Endodermal cell (in vitro differentiated cells): ENCODE measurements at regions not wholly inside any gene's neighbourhood (a gene's known extent, or its start where the extent isn't known, plus 50 kb on each side); places are given as distances from the start of the nearest gene placed in this dataset.

Experiments
- DNase-seq: peaks from one replicate; pipeline ENCODE4 v3.0.0-alpha.2; 2017
- H3K27ac ChIP-seq: 2 replicates; pipeline ENCODE4 v1.5.1; 2013; ENCODE audit warnings: mild to moderate bottlenecking, low read depth, low read length, moderate library complexity
- H3K27me3 ChIP-seq: 2 replicates; pipeline ENCODE4 v1.6.1; 2013; ENCODE audit warnings: mild to moderate bottlenecking, low read length, moderate library complexity; ENCODE audit not compliant: insufficient read depth, control insufficient read depth, poor library complexity, severe bottlenecking
- H3K36me3 ChIP-seq: 2 replicates; pipeline ENCODE4 v1.7.0; 2013; ENCODE audit warnings: mild to moderate bottlenecking, low read length, moderate library complexity; ENCODE audit not compliant: control insufficient read depth, insufficient read depth
- H3K4me1 ChIP-seq: one replicate; pipeline ENCODE4 v1.7.0; 2013; ENCODE audit warnings: low read length; ENCODE audit not compliant: control insufficient read depth, insufficient read depth
- H3K4me3 ChIP-seq: 2 replicates; pipeline ENCODE4 v1.5.1; 2013; ENCODE audit warnings: mild to moderate bottlenecking, low read length, moderate library complexity
- H3K9ac ChIP-seq: 2 replicates; pipeline ENCODE4 v1.6.1; 2013; ENCODE audit warnings: mild to moderate bottlenecking, low read length, moderate library complexity; ENCODE audit not compliant: poor library complexity, severe bottlenecking; ENCODE audit errors: extremely low read depth
- H3K9me3 ChIP-seq: 2 replicates; pipeline ENCODE4 v1.6.1; 2013; ENCODE audit warnings: mild to moderate bottlenecking, low read length, moderate library complexity; ENCODE audit not compliant: control insufficient read depth
- H3K27ac Mint-ChIP-seq: 2 replicates; pipeline ENCODE4 v1.8.0; 2020; ENCODE audit warnings: mixed read lengths
- H3K27me3 Mint-ChIP-seq: 2 replicates; pipeline ENCODE4 v1.8.0; 2021; ENCODE audit warnings: mild to moderate bottlenecking, mixed read lengths; ENCODE audit not compliant: insufficient read depth
- H3K36me3 Mint-ChIP-seq: 2 replicates; pipeline ENCODE4 v1.8.0; 2020; ENCODE audit warnings: low read depth, mixed read lengths
- H3K4me1 Mint-ChIP-seq: 2 replicates; pipeline ENCODE4 v1.8.0; 2020; ENCODE audit warnings: mixed read lengths
- H3K4me3 Mint-ChIP-seq: 2 replicates; pipeline ENCODE4 v1.8.0; 2020; ENCODE audit warnings: mild to moderate bottlenecking, moderate library complexity, mixed read lengths
- H3K9me3 Mint-ChIP-seq: 2 replicates; pipeline ENCODE4 v1.8.0; 2020; ENCODE audit warnings: mild to moderate bottlenecking, mixed read lengths
- CTCF ChIP-seq: fragments of 200-600 bp; sonication (generic); conservative IDR thresholded peaks from 2 replicates; pipeline ENCODE4 v1.5.0; 2021; ENCODE audit warnings: antibody characterized with exemption, mild to moderate bottlenecking
- WGBS, 2 experiments: methylation state at CpG; one replicate each; pipeline versions ENCODE4 v1.1.5 to v1.1.7; 2013; ENCODE audit warnings: missing lambda C conversion rate in 2 of 2, mixed read lengths in 1 of 2; ENCODE audit not compliant: insufficient coverage in 1 of 2, insufficient read length in 1 of 2; 5-methylcytosine and 5-hydroxymethylcytosine counted together

- no peak for TF ChIP-seq CTCF
- no peak overlapping the region for H3K4me3 Mint-ChIP-seq
- H3K36me3 Mint-ChIP-seq, result no peaks in the 10 kb centered on the region
- no peaks in the 10 kb centered on the region for H3K4me1 ChIP-seq
- no peaks in the 10 kb centered on the region for H3K27me3 Mint-ChIP-seq
- H3K27me3 ChIP-seq, result no peaks in the 10 kb centered on the region
- H3K9ac ChIP-seq, result no peak overlapping the region
- no peak overlapping the region for H3K27ac Mint-ChIP-seq
- H3K9me3 ChIP-seq, result peaks cover 37% of the 10 kb centered on the region
- H3K4me3 ChIP-seq, result no peak overlapping the region
- H3K4me1 Mint-ChIP-seq, result no peaks in the 10 kb centered on the region
- H3K36me3 ChIP-seq, result no peaks in the 10 kb centered on the region
- H3K9me3 Mint-ChIP-seq, result no peaks in the 10 kb centered on the region
- no peak for DNase-seq
- no peak overlapping the region for H3K27ac ChIP-seq
Observed at GRCh38 chr17:52505601-52506000, 347.1 kb upstream of the CA10 start.

- Mint-ChIP-seq H3K36me3 (no peaks in the 10 kb centered on the region), H3K4me3 (no peak overlapping the region), H3K27ac (no peak overlapping the region), H3K4me1 (peaks cover under 1% of the 10 kb centered on the region), H3K27me3 (no peaks in the 10 kb centered on the region), H3K9me3 (no peaks in the 10 kb centered on the region)
- H3K27ac ChIP-seq, result no peak overlapping the region
- H3K4me1 ChIP-seq, result no peaks in the 10 kb centered on the region
- DNase-seq, result no peak
- no peaks in the 10 kb centered on the region for H3K27me3 ChIP-seq
- WGBS, 2 experiments, result 46% methylated on average over 1 of the region's 1 CpG; no CpG with 5 or more reads in 1 of the 2 experiments
- no peak for TF ChIP-seq CTCF
- H3K36me3 ChIP-seq, result no peaks in the 10 kb centered on the region
- no peak overlapping the region for H3K4me3 ChIP-seq
- no peak overlapping the region for H3K9ac ChIP-seq
- H3K9me3 ChIP-seq, result peaks cover 32% of the 10 kb centered on the region
Observed at GRCh38 chr17:52504081-52504480, 345.6 kb upstream of the CA10 start.

GRCh38 chr17:52495646-52496045 is 337.1 kb upstream of the CA10 start:
- H3K4me1 Mint-ChIP-seq, result peaks cover 3% of the 10 kb centered on the region
- H3K9me3 Mint-ChIP-seq, result peaks cover 6% of the 10 kb centered on the region
- 43 to 62% methylated on average over 4 to 5 of the region's 5 CpGs for WGBS, 2 experiments
- H3K4me3 Mint-ChIP-seq, result no peak overlapping the region
- no peak for DNase-seq
- H3K9ac ChIP-seq, result no peak overlapping the region
- H3K36me3 Mint-ChIP-seq, result no peaks in the 10 kb centered on the region
- TF ChIP-seq CTCF, result no peak
- no peak overlapping the region for H3K27ac Mint-ChIP-seq
- no peaks in the 10 kb centered on the region for H3K36me3 ChIP-seq
- no peak overlapping the region for H3K4me3 ChIP-seq
- peaks cover 15% of the 10 kb centered on the region for H3K9me3 ChIP-seq
- no peaks in the 10 kb centered on the region for H3K27me3 Mint-ChIP-seq
- no peak overlapping the region for H3K27ac ChIP-seq
- H3K27me3 ChIP-seq, result no peaks in the 10 kb centered on the region
- no peaks in the 10 kb centered on the region for H3K4me1 ChIP-seq
